ENCODE measurements at regions not wholly inside any gene's neighbourhood (a gene's known extent, or its start where the extent isn't known, plus 50 kb on each side); places are given as distances from the start of the nearest gene placed in this dataset.

DNA sequence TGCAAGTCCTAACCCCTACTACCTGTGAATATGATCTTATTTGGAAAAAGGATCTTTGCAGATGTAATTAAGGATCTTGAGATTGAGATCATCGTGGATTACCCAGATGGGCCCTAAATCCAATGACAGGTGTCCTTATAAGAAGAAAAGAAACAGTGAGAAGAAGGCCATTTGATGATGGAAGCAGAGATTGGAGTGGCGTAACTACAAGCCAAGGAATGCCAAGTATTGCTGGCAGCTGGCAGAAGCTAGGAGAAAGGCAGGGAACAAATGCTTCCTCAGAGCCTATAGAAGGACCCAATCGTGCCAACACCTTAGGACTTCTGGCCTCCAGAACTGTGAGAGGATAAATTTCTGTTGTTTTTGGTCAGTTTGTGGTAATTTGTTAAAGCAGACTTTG is 70.1 kb upstream of the PALM2AKAP2 start (continued):
- TF ChIP-seq, protein P1, sequence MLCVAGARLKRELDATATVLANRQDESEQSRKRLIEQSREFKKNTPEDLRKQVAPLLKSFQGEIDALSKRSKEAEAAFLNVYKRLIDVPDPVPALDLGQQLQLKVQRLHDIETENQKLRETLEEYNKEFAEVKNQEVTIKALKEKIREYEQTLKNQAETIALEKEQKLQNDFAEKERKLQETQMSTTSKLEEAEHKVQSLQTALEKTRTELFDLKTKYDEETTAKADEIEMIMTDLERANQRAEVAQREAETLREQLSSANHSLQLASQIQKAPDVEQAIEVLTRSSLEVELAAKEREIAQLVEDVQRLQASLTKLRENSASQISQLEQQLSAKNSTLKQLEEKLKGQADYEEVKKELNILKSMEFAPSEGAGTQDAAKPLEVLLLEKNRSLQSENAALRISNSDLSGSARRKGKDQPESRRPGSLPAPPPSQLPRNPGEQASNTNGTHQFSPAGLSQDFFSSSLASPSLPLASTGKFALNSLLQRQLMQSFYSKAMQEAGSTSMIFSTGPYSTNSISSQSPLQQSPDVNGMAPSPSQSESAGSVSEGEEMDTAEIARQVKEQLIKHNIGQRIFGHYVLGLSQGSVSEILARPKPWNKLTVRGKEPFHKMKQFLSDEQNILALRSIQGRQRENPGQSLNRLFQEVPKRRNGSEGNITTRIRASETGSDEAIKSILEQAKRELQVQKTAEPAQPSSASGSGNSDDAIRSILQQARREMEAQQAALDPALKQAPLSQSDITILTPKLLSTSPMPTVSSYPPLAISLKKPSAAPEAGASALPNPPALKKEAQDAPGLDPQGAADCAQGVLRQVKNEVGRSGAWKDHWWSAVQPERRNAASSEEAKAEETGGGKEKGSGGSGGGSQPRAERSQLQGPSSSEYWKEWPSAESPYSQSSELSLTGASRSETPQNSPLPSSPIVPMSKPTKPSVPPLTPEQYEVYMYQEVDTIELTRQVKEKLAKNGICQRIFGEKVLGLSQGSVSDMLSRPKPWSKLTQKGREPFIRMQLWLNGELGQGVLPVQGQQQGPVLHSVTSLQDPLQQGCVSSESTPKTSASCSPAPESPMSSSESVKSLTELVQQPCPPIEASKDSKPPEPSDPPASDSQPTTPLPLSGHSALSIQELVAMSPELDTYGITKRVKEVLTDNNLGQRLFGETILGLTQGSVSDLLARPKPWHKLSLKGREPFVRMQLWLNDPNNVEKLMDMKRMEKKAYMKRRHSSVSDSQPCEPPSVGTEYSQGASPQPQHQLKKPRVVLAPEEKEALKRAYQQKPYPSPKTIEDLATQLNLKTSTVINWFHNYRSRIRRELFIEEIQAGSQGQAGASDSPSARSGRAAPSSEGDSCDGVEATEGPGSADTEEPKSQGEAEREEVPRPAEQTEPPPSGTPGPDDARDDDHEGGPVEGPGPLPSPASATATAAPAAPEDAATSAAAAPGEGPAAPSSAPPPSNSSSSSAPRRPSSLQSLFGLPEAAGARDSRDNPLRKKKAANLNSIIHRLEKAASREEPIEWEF (CRISPR knock-in tag; IDR thresholded peaks at IDR 0.05): no peak
- TF ChIP-seq ILK (tag; IDR thresholded peaks at IDR 0.05; ENCODE audit: borderline replicate concordance, low read depth) (no peak), MTA1 (IDR thresholded peaks at IDR 0.05; ENCODE audit: borderline replicate concordance) (no peak), THRAP3 (IDR thresholded peaks at IDR 0.05; ENCODE audit: borderline replicate concordance) (no peak), ARID1B (IDR thresholded peaks at IDR 0.05) (no peak), ZNF778 (CRISPR knock-in tag; IDR thresholded peaks at IDR 0.05) (no peak), L3MBTL2 (IDR thresholded peaks at IDR 0.05) (no peak), CHD2 (IDR thresholded peaks at IDR 0.05; ENCODE audit: low read depth, low read length) (no peak)
